Calu3 (cell line): ENCODE measurements at regions not wholly inside any gene's neighbourhood (a gene's known extent, or its start where the extent isn't known, plus 50 kb on each side); places are given as distances from the start of the nearest gene placed in this dataset.

Experiments
- BruUV-seq: library from RNA; stranded (reverse); fragments of 400-500 nt; replicated peaks from 2 replicates; lab custom pipeline; 2021; lab: Mats Ljungman, UMichigan
- CTCF ChIA-PET: fragments of 300-600 bp; sonication (Branson Sonifier 250); formaldehyde crosslinking; loops from one replicate; lab custom pipeline; 2022; ENCODE audit warnings: antibody characterized with exemption; lab: Charles Lee
- DNase-seq: peaks from one replicate; pipeline ENCODE4 v3.0.0; 2022
- H3K27ac Mint-ChIP-seq: one replicate; pipeline ENCODE4 v1.8.0; 2022; ENCODE audit warnings: mixed read lengths; ENCODE audit not compliant: unreplicated experiment
- H3K27me3 Mint-ChIP-seq: one replicate; pipeline ENCODE4 v1.8.0; 2022; ENCODE audit warnings: mixed read lengths; ENCODE audit not compliant: unreplicated experiment
- H3K36me3 Mint-ChIP-seq: one replicate; pipeline ENCODE4 v1.8.0; 2022; ENCODE audit warnings: mild to moderate bottlenecking, moderate library complexity, mixed read lengths; ENCODE audit not compliant: insufficient read depth, unreplicated experiment
- H3K4me1 Mint-ChIP-seq: one replicate; pipeline ENCODE4 v1.8.0; 2022; ENCODE audit warnings: mild to moderate bottlenecking, low read depth, mixed read lengths; ENCODE audit not compliant: unreplicated experiment
- H3K4me3 Mint-ChIP-seq: one replicate; pipeline ENCODE4 v1.8.0; 2022; ENCODE audit warnings: mild to moderate bottlenecking, low read depth, moderate library complexity, mixed read lengths; ENCODE audit not compliant: unreplicated experiment
- H3K9me3 Mint-ChIP-seq: one replicate; pipeline ENCODE4 v1.8.0; 2022; ENCODE audit warnings: low read depth, mixed read lengths; ENCODE audit not compliant: unreplicated experiment
- CTCF ChIP-seq: fragments of 200-600 bp; IDR thresholded peaks from one replicate; pipeline ENCODE4 v1.8.0; 2022; ENCODE audit warnings: antibody characterized with exemption; ENCODE audit not compliant: unreplicated experiment
- intact Hi-C: fragments of 100-400 bp; cut with micrococcal nuclease; formaldehyde crosslinking; loops from one replicate; pipeline ENCODE4 v1.10.0; 2022; ENCODE audit not compliant: unreplicated experiment

- no peaks in the 10 kb centered on the region for H3K27me3 Mint-ChIP-seq
- TF ChIP-seq CTCF, result no peak
- peaks cover 48% of the 10 kb centered on the region for H3K4me1 Mint-ChIP-seq
- no peaks in the 10 kb centered on the region for H3K9me3 Mint-ChIP-seq
- no peak for DNase-seq
- intact Hi-C loops, result loop anchor here (10.0 kb wide), 1 partner anchor 224 kb away; no protein-coding TSS in a partner anchor
- H3K4me3 Mint-ChIP-seq, result no peak overlapping the region
- H3K36me3 Mint-ChIP-seq, result peaks cover 3% of the 10 kb centered on the region
- CTCF ChIA-PET, result no interaction called here
- no TSS peak for BruUV-seq
- H3K27ac Mint-ChIP-seq, result no peak overlapping the region
Observed at GRCh38 chr10:29958440-29958839, 100.9 kb downstream of the JCAD start.

GRCh38 chr10:29957907-29958331, 101.5 kb downstream of the JCAD start:
- no peak overlapping the region for H3K4me3 Mint-ChIP-seq
- intact Hi-C loops, result loop anchor here (10.0 kb wide), 1 partner anchor 223 kb away; no protein-coding TSS in a partner anchor
- CTCF ChIA-PET, result no interaction called here
- DNase-seq, result peak; percentile 68
- H3K36me3 Mint-ChIP-seq, result peaks cover 3% of the 10 kb centered on the region
- H3K4me1 Mint-ChIP-seq, result peaks cover 48% of the 10 kb centered on the region
- TF ChIP-seq CTCF, result no peak
- no peaks in the 10 kb centered on the region for H3K27me3 Mint-ChIP-seq
- BruUV-seq, result no TSS peak
- H3K9me3 Mint-ChIP-seq, result no peaks in the 10 kb centered on the region
- H3K27ac Mint-ChIP-seq, result no peak overlapping the region

- no TSS peak for BruUV-seq
- H3K4me1 Mint-ChIP-seq, result peaks cover 53% of the 10 kb centered on the region
- intact Hi-C loops, result loop anchor here (10.0 kb wide), 1 partner anchor 222 kb away; no protein-coding TSS in a partner anchor
- no peaks in the 10 kb centered on the region for H3K27me3 Mint-ChIP-seq
- H3K27ac Mint-ChIP-seq, result no peak overlapping the region
- H3K4me3 Mint-ChIP-seq, result no peak overlapping the region
- H3K36me3 Mint-ChIP-seq, result peaks cover 3% of the 10 kb centered on the region
- no peaks in the 10 kb centered on the region for H3K9me3 Mint-ChIP-seq
- TF ChIP-seq CTCF, result no peak
- DNase-seq, result no peak
- CTCF ChIA-PET, result no interaction called here
Observed at GRCh38 chr10:29957236-29957635, 102.2 kb downstream of the JCAD start.

GRCh38 chr10:29956335-29956924, 103.0 kb downstream of the JCAD start:
- no peak for DNase-seq
- BruUV-seq, result no TSS peak
- intact Hi-C loops, result loop anchor here (10.0 kb wide), 1 partner anchor 222 kb away; no protein-coding TSS in a partner anchor
- H3K27me3 Mint-ChIP-seq, result no peaks in the 10 kb centered on the region
- no peak overlapping the region for H3K4me3 Mint-ChIP-seq
- peaks cover 3% of the 10 kb centered on the region for H3K36me3 Mint-ChIP-seq
- peaks cover 57% of the 10 kb centered on the region for H3K4me1 Mint-ChIP-seq
- H3K27ac Mint-ChIP-seq, result no peak overlapping the region
- CTCF ChIA-PET, result no interaction called here
- TF ChIP-seq CTCF, result no peak
- H3K9me3 Mint-ChIP-seq, result no peaks in the 10 kb centered on the region
